H1 (cell line): ENCODE measurements at regions not wholly inside any gene's neighbourhood (a gene's known extent, or its start where the extent isn't known, plus 50 kb on each side); places are given as distances from the start of the nearest gene placed in this dataset.

Source experiments
- CTCF ChIA-PET: fragments of 300-600 bp; sonication (Branson Sonifier 250); formaldehyde crosslinking; loops from one replicate; lab custom pipeline; 2021; ENCODE audit not compliant: partially characterized antibody; lab: Charles Lee
- POLR2A ChIA-PET: fragments of 300-600 bp; sonication (Branson Sonifier 250); formaldehyde crosslinking; loops from one replicate; lab custom pipeline; 2021; ENCODE audit warnings: inconsistent platforms; ENCODE audit not compliant: partially characterized antibody; lab: Charles Lee
- DNase-seq, 2 experiments: peaks; one replicate each; pipeline versions ENCODE4 v3.0.0 to v3.0.0-alpha.2; 2010 to 2022; ENCODE audit warnings: low spot score in 2 of 2, low read depth in 1 of 2, mixed read lengths in 1 of 2
- FAIRE-seq: peaks from 2 replicates; lab custom pipeline; 2011; peaks lifted over from hg19 to GRCh38; lab: Jason Lieb, UNC
- H2AFZ ChIP-seq: 2 replicates; pipeline ENCODE4 v1.8.1; 2012; ENCODE audit warnings: low read length, inconsistent platforms
- H2AK5ac ChIP-seq: 2 replicates; pipeline ENCODE4 v1.6.1; 2013; ENCODE audit warnings: low read depth, low read length
- H2BK120ac ChIP-seq: replicated peaks from 2 replicates; pipeline ENCODE3; 2013; ENCODE audit warnings: low read depth, low read length, inconsistent platforms
- H2BK12ac ChIP-seq: 2 replicates; pipeline ENCODE4 v1.6.1; 2013; ENCODE audit warnings: low read depth, low read length
- H2BK15ac ChIP-seq: 2 replicates; pipeline ENCODE4 v1.6.1; 2013; ENCODE audit warnings: low read length
- H2BK20ac ChIP-seq: 2 replicates; pipeline ENCODE4 v1.6.1; 2013; ENCODE audit warnings: low read length
- H2BK5ac ChIP-seq: 2 replicates; pipeline ENCODE4 v1.6.1; 2013; ENCODE audit warnings: low read depth, low read length
- H3K14ac ChIP-seq: 2 replicates; pipeline ENCODE4 v1.6.1; 2013; ENCODE audit warnings: inconsistent platforms; ENCODE audit not compliant: insufficient read length
- H3K18ac ChIP-seq: 2 replicates; pipeline ENCODE4 v1.6.1; 2013; ENCODE audit warnings: low read length; ENCODE audit errors: extremely low read depth
- H3K23ac ChIP-seq: 2 replicates; pipeline ENCODE4 v1.6.1; 2013; ENCODE audit warnings: inconsistent platforms; ENCODE audit not compliant: insufficient read length
- H3K23me2 ChIP-seq: 2 replicates; pipeline ENCODE4 v1.6.1; 2013; ENCODE audit warnings: low read depth, low read length
- H3K27ac ChIP-seq: 2 replicates; pipeline ENCODE4 v1.6.1; 2011; ENCODE audit warnings: low read depth, low read length, inconsistent platforms
- H3K27me3 ChIP-seq, 4 experiments: replicated peaks in 1 of 4; 1 replicate in 1 of 4; 2 replicates in 3 of 4; pipeline versions ENCODE4 v1.6.1 to v1.8.1; 2011 to 2013; ENCODE audit warnings: low read length in 3 of 4, mild to moderate bottlenecking in 3 of 4, inconsistent platforms in 2 of 4, mixed read lengths in 2 of 4, moderate library complexity in 1 of 4; ENCODE audit not compliant: control insufficient read depth in 3 of 4, insufficient read depth in 3 of 4; ENCODE audit errors: extremely low read depth in 1 of 4
- H3K36me3 ChIP-seq, 4 experiments: 2 replicates each; pipeline versions ENCODE4 v1.6.1 to v1.8.1; 2011 to 2013; ENCODE audit warnings: mild to moderate bottlenecking in 4 of 4, low read length in 3 of 4, moderate library complexity in 2 of 4, control low read depth in 1 of 4, inconsistent platforms in 1 of 4; ENCODE audit not compliant: insufficient read depth in 4 of 4, control insufficient read depth in 2 of 4
- H3K4ac ChIP-seq: replicated peaks from 2 replicates; pipeline ENCODE3; 2013; ENCODE audit warnings: low read length, low read depth, mixed read lengths, inconsistent platforms; ENCODE audit not compliant: insufficient read length
- H3K4me1 ChIP-seq, 4 experiments: replicated peaks in 1 of 4; 1 replicate in 1 of 4; 2 replicates in 3 of 4; pipeline versions ENCODE4 v1.6.1 to v1.8.1; 2011 to 2013; ENCODE audit warnings: low read length in 3 of 4, inconsistent platforms in 2 of 4, mixed read lengths in 1 of 4; ENCODE audit not compliant: insufficient read depth in 4 of 4, control insufficient read depth in 3 of 4
- H3K4me2 ChIP-seq, 2 experiments: 2 replicates each; pipeline versions ENCODE4 v1.6.1 to v1.8.1; 2011 to 2013; ENCODE audit warnings: low read depth in 2 of 2, low read length in 2 of 2, control low read depth in 1 of 2, inconsistent platforms in 1 of 2, mild to moderate bottlenecking in 1 of 2; ENCODE audit not compliant: insufficient read depth in 1 of 2
- H3K4me3 ChIP-seq, 4 experiments: fragments of 200-600, 300-600 bp in 1 of 4; sonication (generic), shearing (Covaris generic), sonication (Bioruptor Twin) in 1 of 4; 2 replicates each; pipeline versions ENCODE4 v1.5.1 to v1.8.1; 2011 to 2016; ENCODE audit warnings: low read length in 4 of 4, low read depth in 3 of 4, control low read depth in 2 of 4, inconsistent platforms in 2 of 4, mild to moderate bottlenecking in 2 of 4, mixed read lengths in 1 of 4, moderate library complexity in 1 of 4; ENCODE audit not compliant: insufficient read depth in 2 of 4; ENCODE audit errors: extremely low read depth in 1 of 4
- H3K56ac ChIP-seq: replicated peaks from 2 replicates; pipeline ENCODE3; 2013; ENCODE audit warnings: low read depth, mild to moderate bottlenecking, mixed read lengths, low read length, inconsistent platforms; ENCODE audit not compliant: insufficient read length
- H3K79me1 ChIP-seq: 2 replicates; pipeline ENCODE4 v1.6.1; 2013; ENCODE audit warnings: low read depth, low read length, control low read depth
- H3K79me2 ChIP-seq, 2 experiments: 2 replicates each; pipeline versions ENCODE4 v1.6.1 to v1.8.1; 2012 to 2013; ENCODE audit warnings: low read length in 2 of 2, mild to moderate bottlenecking in 2 of 2, inconsistent platforms in 1 of 2; ENCODE audit not compliant: insufficient read depth in 2 of 2, control insufficient read depth in 1 of 2
- H3K9ac ChIP-seq, 4 experiments: replicated peaks in 1 of 4; 1 replicate in 1 of 4; 2 replicates in 3 of 4; pipeline versions ENCODE4 v1.6.1 to v1.8.1; 2011 to 2013; ENCODE audit warnings: low read depth in 3 of 4, low read length in 3 of 4, control low read depth in 2 of 4, mild to moderate bottlenecking in 2 of 4, moderate library complexity in 2 of 4, inconsistent platforms in 1 of 4; ENCODE audit errors: extremely low read depth in 1 of 4
- H3K9me3 ChIP-seq, 2 experiments: 2 replicates each; pipeline versions ENCODE4 v1.6.1 to v1.8.1; 2012 to 2013; ENCODE audit warnings: mild to moderate bottlenecking in 2 of 2, moderate library complexity in 2 of 2, control low read depth in 1 of 2, inconsistent platforms in 1 of 2, low read depth in 1 of 2, low read length in 1 of 2, mixed read lengths in 1 of 2; ENCODE audit not compliant: insufficient read depth in 2 of 2
- H4K20me1 ChIP-seq, 2 experiments: replicated peaks in 1 of 2; 2 replicates each; pipeline versions ENCODE3 to v1.8.1; 2011 to 2013; ENCODE audit warnings: inconsistent platforms in 2 of 2, low read length in 2 of 2, mild to moderate bottlenecking in 1 of 2; ENCODE audit not compliant: insufficient read depth in 2 of 2, control insufficient read depth in 1 of 2
- H4K5ac ChIP-seq: 2 replicates; pipeline ENCODE4 v1.6.1; 2013; ENCODE audit warnings: low read length, low read depth, mixed read lengths, inconsistent platforms; ENCODE audit not compliant: insufficient read length
- H4K8ac ChIP-seq: 2 replicates; pipeline ENCODE4 v1.8.0; 2013; ENCODE audit warnings: mild to moderate bottlenecking, moderate library complexity, low read length, inconsistent platforms; ENCODE audit not compliant: insufficient read depth; ENCODE audit errors: extremely low read depth
- H4K91ac ChIP-seq: replicated peaks from 2 replicates; pipeline ENCODE3; 2013; ENCODE audit warnings: low read length, mixed read lengths, inconsistent platforms; ENCODE audit not compliant: insufficient read length
- ATF3 ChIP-seq: IDR thresholded peaks from 2 replicates; pipeline ENCODE4 v1.6.1; 2011; ENCODE audit warnings: low read depth, mild to moderate bottlenecking, low read length; ENCODE audit not compliant: insufficient read depth
- CHD1 ChIP-seq: IDR thresholded peaks from 2 replicates; pipeline ENCODE4 v1.6.1; 2012; ENCODE audit warnings: low read depth, low read length, improper control_type of control experiment
- CTCF ChIP-seq, 3 experiments: IDR thresholded peaks; 1 replicate in 2 of 3; 2 replicates in 1 of 3; pipeline versions ENCODE4 v1.5.1 to v1.6.1; 2011; ENCODE audit warnings: low read length in 3 of 3, mild to moderate bottlenecking in 3 of 3, inconsistent platforms in 2 of 3, low read depth in 1 of 3, moderate library complexity in 1 of 3; ENCODE audit not compliant: insufficient read depth in 1 of 3; ENCODE audit errors: control extremely low read depth in 1 of 3
- MAFK ChIP-seq: IDR thresholded peaks from 2 replicates; pipeline ENCODE4 v1.6.1; 2012; ENCODE audit warnings: low read depth, mild to moderate bottlenecking, improper control_type of control experiment, low read length
- RAD21 ChIP-seq, 2 experiments: IDR thresholded peaks in 1 of 2; conservative IDR thresholded peaks in 1 of 2; 2 replicates each; pipeline ENCODE4 v1.6.1; 2011; ENCODE audit warnings: low read depth in 2 of 2, low read length in 2 of 2, improper control_type of control experiment in 1 of 2, inconsistent platforms in 1 of 2, mild to moderate bottlenecking in 1 of 2, moderate library complexity in 1 of 2
- RBBP5 ChIP-seq: IDR thresholded peaks from 2 replicates; pipeline ENCODE4 v1.7.1; 2012; ENCODE audit warnings: low read depth, mild to moderate bottlenecking, inconsistent platforms, low read length, moderate library complexity, borderline replicate concordance
- WGBS, 2 experiments: shearing (Covaris generic) in 1 of 2; methylation state at CpG; one replicate each; pipeline versions ENCODE4 v1.1.6 to v1.1.7; 2013 to 2015; ENCODE audit warnings: low lambda C conversion rate in 2 of 2, mixed read lengths in 2 of 2, inconsistent platforms in 1 of 2, low coverage in 1 of 2, missing lambda C conversion rate in 1 of 2; ENCODE audit not compliant: insufficient replicate concordance in 2 of 2, insufficient coverage in 1 of 2, insufficient read length in 1 of 2; ENCODE audit errors: extremely low coverage in 1 of 2, missing lambda C conversion rate in 1 of 2; 5-methylcytosine and 5-hydroxymethylcytosine counted together

- H2AFZ ChIP-seq: 0 out of 2 replicates have a peak overlapping the region, but pooled peaks have one; percentile 87
- no peak overlapping the region for H3K4me2 ChIP-seq
- H3K14ac ChIP-seq: no peak overlapping the region
- H4K8ac ChIP-seq: no peak overlapping the region
- H3K23me2 ChIP-seq: no peaks in the 10 kb centered on the region
- H3K79me2 ChIP-seq: no peaks in the 10 kb centered on the region
- no peak overlapping the region for H2BK15ac ChIP-seq
- no peak overlapping the region for H2BK120ac ChIP-seq
- no peak overlapping the region for H2BK5ac ChIP-seq
- no peak overlapping the region for H4K5ac ChIP-seq
- ChIA-PET CTCF (interaction anchor here (0.6 to 1.2 kb wide), 5 partner anchors 8 to 700 kb away, joined by 3 to 4 read pairs (median 3); no protein-coding TSS in a partner anchor), POLR2A (no interaction called here)
- no peak overlapping the region for H2AK5ac ChIP-seq
- no peaks in the 10 kb centered on the region for H4K20me1 ChIP-seq
- H4K91ac ChIP-seq: no peak overlapping the region
- no peaks in the 10 kb centered on the region for H3K27me3 ChIP-seq
- H3K9me3 ChIP-seq: no peaks in the 10 kb centered on the region
- no peak overlapping the region for H2BK20ac ChIP-seq
- no peak overlapping the region for H3K9ac ChIP-seq
- H3K23ac ChIP-seq: no peak overlapping the region
- no peak overlapping the region for H3K56ac ChIP-seq
- no peak for DNase-seq
- H3K79me1 ChIP-seq: no peaks in the 10 kb centered on the region
- 53% methylated on average over 2 of the region's 2 CpGs; no CpG with 5 or more reads in 1 of the 2 experiments for WGBS, 2 experiments
- no peaks in the 10 kb centered on the region for H3K36me3 ChIP-seq
- H3K4me3 ChIP-seq: no peak overlapping the region
- peak; percentile 85 for FAIRE-seq
- no peak overlapping the region for H2BK12ac ChIP-seq
- no peak overlapping the region for H3K4ac ChIP-seq
- no peaks in the 10 kb centered on the region; a peak in 2 of 7 replicates for H3K4me1 ChIP-seq
- TF ChIP-seq RAD21 (IDR thresholded peaks at IDR 0.05 in 1 of 2, conservative IDR thresholded peaks at IDR 0.05 in 1 of 2; ENCODE audit: low read depth in 2 of 2, low read length in 2 of 2) (peak; percentile 60 to 64), RBBP5 (no peak), ATF3 (no peak), MAFK (peak; percentile 20; the same call in 1 of the 2 replicates), CTCF (IDR thresholded peaks at IDR 0.05; ENCODE audit: control extremely low read depth in 1 of 3, insufficient read depth in 1 of 3, low read depth in 1 of 3, low read length in 3 of 3) (peak in 2 of 3 experiments; percentile 40 to 58; a peak in 2 of 4 replicates), CHD1 (no peak)
- H3K18ac ChIP-seq: no peak overlapping the region
- no peak overlapping the region for H3K27ac ChIP-seq
Measured at GRCh38 chr6:9540534-9541126, 874.2 kb downstream of the TFAP2A start.
